ENCODE measurements at regions not wholly inside any gene's neighbourhood (a gene's known extent, or its start where the extent isn't known, plus 50 kb on each side); places are given as distances from the start of the nearest gene placed in this dataset.

DNA sequence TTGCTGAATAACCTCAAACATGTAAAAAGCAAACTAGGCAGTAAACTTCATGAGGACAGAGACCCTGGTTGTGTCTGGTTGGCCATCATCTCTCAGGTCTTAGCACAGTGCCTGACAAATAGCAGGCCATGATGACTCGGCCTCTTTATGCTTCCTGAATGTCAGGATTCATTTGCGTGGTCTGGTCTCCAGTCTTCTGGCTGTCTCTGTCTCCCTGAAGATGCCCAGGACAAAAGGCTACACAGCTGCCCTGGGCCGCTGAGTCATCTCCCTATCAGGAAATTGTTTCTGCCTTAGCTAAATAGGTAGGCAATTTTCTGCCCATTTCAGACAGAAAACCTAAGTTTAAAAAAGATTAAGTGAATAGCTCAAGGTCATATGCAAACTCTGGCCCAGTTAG lies 84.1 kb upstream of the FNDC3A start:
- Histone ChIP-seq H3K27ac (no peak overlapping the region), H3K27me3 (no peaks in the 10 kb centered on the region), H3K4me3 (no peak overlapping the region), H3K36me3 (no peaks in the 10 kb centered on the region), H3K9me3 (no peaks in the 10 kb centered on the region), H3K4me1 (no peaks in the 10 kb centered on the region)
- no peak for TF ChIP-seq POLR2A (IDR thresholded peaks at IDR 0.05)
- TF ChIP-seq, protein P1, sequence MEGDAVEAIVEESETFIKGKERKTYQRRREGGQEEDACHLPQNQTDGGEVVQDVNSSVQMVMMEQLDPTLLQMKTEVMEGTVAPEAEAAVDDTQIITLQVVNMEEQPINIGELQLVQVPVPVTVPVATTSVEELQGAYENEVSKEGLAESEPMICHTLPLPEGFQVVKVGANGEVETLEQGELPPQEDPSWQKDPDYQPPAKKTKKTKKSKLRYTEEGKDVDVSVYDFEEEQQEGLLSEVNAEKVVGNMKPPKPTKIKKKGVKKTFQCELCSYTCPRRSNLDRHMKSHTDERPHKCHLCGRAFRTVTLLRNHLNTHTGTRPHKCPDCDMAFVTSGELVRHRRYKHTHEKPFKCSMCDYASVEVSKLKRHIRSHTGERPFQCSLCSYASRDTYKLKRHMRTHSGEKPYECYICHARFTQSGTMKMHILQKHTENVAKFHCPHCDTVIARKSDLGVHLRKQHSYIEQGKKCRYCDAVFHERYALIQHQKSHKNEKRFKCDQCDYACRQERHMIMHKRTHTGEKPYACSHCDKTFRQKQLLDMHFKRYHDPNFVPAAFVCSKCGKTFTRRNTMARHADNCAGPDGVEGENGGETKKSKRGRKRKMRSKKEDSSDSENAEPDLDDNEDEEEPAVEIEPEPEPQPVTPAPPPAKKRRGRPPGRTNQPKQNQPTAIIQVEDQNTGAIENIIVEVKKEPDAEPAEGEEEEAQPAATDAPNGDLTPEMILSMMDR (IDR thresholded peaks at IDR 0.05): no peak
- intact Hi-C loops (cut with DNase I; ENCODE audit: low total_unique reads): no loop called here
- no peak for DNase-seq

DNA sequence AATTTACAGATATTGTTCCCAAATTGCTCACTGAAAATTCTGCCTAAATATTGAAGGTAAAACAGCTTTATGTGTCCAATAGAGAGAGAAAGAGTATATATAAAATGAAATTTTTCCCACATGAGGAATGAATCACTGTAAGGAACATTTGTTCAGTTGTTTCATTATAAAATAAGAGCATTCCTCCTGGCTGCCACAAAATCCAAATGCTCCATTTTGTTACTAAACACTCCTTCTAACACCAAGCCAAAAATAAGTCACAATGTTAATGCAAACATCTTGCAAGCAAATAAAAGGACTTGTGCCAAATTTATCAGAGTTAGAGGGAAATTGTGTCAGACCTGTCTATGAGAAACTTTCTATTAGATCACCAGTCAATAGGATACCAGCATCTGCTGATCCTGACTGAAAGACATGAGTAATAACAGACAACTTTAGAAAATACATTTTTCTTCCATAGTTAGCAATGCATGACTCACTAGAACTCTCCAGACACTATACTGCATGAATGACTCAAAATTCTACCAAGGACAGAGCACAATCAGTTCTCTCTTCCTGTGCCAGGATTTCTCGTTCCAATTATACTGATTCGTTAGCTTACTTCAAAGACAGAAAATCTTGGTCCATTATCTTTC lies 83.5 kb upstream of the FNDC3A start:
- Histone ChIP-seq H3K9me3 (no peaks in the 10 kb centered on the region), H3K4me1 (no peaks in the 10 kb centered on the region), H3K27ac (no peak overlapping the region), H3K27me3 (no peaks in the 10 kb centered on the region), H3K4me3 (no peak overlapping the region), H3K36me3 (no peaks in the 10 kb centered on the region)
- intact Hi-C loops (cut with DNase I; ENCODE audit: low total_unique reads): no loop called here
- TF ChIP-seq, protein P1 (IDR thresholded peaks at IDR 0.05): no peak
- no peak for TF ChIP-seq POLR2A (IDR thresholded peaks at IDR 0.05)
- DNase-seq: no peak

DNA sequence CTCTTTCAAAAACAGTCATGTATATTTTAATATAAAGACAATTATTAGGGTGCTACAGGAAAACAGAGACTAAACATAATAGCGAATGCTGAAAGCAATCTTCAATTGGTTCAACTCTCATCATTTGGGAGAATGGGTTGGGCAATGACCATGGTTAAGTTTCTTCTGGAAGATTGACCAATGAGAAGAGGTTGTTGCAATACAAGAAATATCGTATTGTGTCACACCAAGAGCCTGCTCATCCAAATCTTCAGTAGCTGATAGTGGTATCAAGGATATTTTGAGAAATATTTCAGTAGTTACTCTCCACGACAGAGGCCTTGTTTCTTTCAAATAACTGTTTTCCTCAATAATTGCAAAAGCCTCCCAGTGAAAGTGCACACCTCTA lies 83.0 kb upstream of the FNDC3A start:
- no peak for DNase-seq
- Histone ChIP-seq H3K27ac (no peak overlapping the region), H3K27me3 (no peaks in the 10 kb centered on the region), H3K36me3 (no peaks in the 10 kb centered on the region), H3K4me1 (no peaks in the 10 kb centered on the region), H3K4me3 (no peak overlapping the region), H3K9me3 (no peaks in the 10 kb centered on the region)
- intact Hi-C loops (cut with DNase I; ENCODE audit: low total_unique reads): no loop called here
- TF ChIP-seq, protein P1 (IDR thresholded peaks at IDR 0.05): no peak

DNA sequence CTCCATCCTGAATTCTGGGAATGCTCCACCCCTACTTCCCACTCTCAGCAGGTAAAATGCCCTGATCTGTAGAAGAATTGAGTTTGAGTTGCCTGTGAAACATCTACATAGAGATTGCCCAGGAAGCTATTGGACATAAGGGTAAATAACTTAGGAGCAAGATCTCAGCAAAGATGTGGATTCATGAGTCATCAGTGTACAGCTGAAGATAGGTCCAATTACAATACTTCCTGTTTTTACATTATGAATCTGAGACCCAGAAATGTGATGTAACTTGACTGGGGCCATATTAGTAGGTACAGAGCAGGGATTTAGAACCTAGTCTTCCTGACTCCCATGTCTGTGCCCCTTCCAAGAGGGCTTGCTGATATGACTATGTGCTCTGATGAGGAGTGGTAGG lies 79.4 kb upstream of the FNDC3A start:
- Histone ChIP-seq H3K36me3 (no peaks in the 10 kb centered on the region), H3K4me3 (no peak overlapping the region), H3K9me3 (no peaks in the 10 kb centered on the region), H3K4me1 (no peaks in the 10 kb centered on the region), H3K27ac (no peak overlapping the region), H3K27me3 (no peaks in the 10 kb centered on the region)
- no peak for DNase-seq
- no peak for TF ChIP-seq POLR2A (IDR thresholded peaks at IDR 0.05)
- TF ChIP-seq, protein P1 (IDR thresholded peaks at IDR 0.05): no peak
- intact Hi-C loops (cut with DNase I; ENCODE audit: low total_unique reads): no loop called here

DNA sequence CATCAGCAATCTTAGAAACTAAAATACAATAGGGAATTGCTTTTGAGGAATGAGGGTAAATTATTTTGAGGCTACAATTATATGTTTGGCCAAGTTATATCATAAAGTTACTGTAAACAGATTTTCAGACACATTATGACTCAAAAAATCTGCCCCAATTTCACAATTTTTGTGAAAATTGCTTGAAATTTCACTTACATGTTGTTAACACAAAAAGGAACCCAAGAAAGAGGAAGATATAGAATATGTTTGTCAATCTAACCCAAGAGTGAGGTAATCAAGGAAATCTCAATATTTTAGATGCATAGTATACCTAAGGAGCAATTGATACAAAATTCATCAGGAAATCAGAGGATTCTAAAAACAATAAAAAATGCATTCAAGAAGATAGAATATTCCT lies 73.9 kb upstream of the FNDC3A start:
- Histone ChIP-seq H3K36me3 (no peaks in the 10 kb centered on the region), H3K4me1 (no peaks in the 10 kb centered on the region), H3K27me3 (no peaks in the 10 kb centered on the region), H3K27ac (no peak overlapping the region), H3K9me3 (no peaks in the 10 kb centered on the region), H3K4me3 (no peak overlapping the region)
- TF ChIP-seq, protein P1 (IDR thresholded peaks at IDR 0.05): no peak
- no peak for TF ChIP-seq POLR2A (IDR thresholded peaks at IDR 0.05)
- no peak for DNase-seq
- intact Hi-C loops (cut with DNase I; ENCODE audit: low total_unique reads): no loop called here

Data from uterus (tissue), 3 donors.